OCI-LY1 (cell line): ENCODE measurements at regions not wholly inside any gene's neighbourhood (a gene's known extent, or its start where the extent isn't known, plus 50 kb on each side); places are given as distances from the start of the nearest gene placed in this dataset.

Experiments used
- H2AFZ ChIP-seq: fragments of 200-600 bp; sonication (generic), shearing (Covaris generic); 2 replicates; pipeline ENCODE4 v1.6.0; 2014; ENCODE audit warnings: antibody characterized with exemption, mild to moderate bottlenecking, low read length
- H3F3A ChIP-seq: fragments of 200-600 bp; sonication (generic), shearing (Covaris generic); 2 replicates; pipeline ENCODE4 v1.6.0; 2014; ENCODE audit warnings: mild to moderate bottlenecking, antibody characterized with exemption, low read length, moderate library complexity; ENCODE audit not compliant: insufficient read depth
- H3K27ac ChIP-seq: fragments of 200-600 bp; sonication (generic); 2 replicates; pipeline ENCODE4 v1.5.1; 2014; ENCODE audit warnings: low read length, mixed run types, mild to moderate bottlenecking, low read depth; ENCODE audit not compliant: poor library complexity, severe bottlenecking
- H3K27me3 ChIP-seq: fragments of 200-600 bp; sonication (generic); 2 replicates; pipeline ENCODE4 v1.6.0; 2014; ENCODE audit warnings: antibody characterized with exemption, mild to moderate bottlenecking, low read length, moderate library complexity; ENCODE audit not compliant: insufficient read depth
- H3K36me3 ChIP-seq: fragments of 200-600 bp; sonication (generic); 2 replicates; pipeline ENCODE4 v1.6.1; 2014; ENCODE audit warnings: mild to moderate bottlenecking, antibody characterized with exemption, low read length, moderate library complexity, mixed read lengths; ENCODE audit not compliant: insufficient read depth
- H3K4me1 ChIP-seq: fragments of 200-600 bp; sonication (generic); 2 replicates; pipeline ENCODE4 v1.5.1; 2014; ENCODE audit warnings: mild to moderate bottlenecking, low read length, moderate library complexity; ENCODE audit not compliant: insufficient read depth, severe bottlenecking
- H3K4me2 ChIP-seq: fragments of 200-600 bp; sonication (generic), shearing (Covaris generic); 2 replicates; pipeline ENCODE4 v1.6.1; 2014; ENCODE audit warnings: low read length
- H3K4me3 ChIP-seq: fragments of 200-600 bp; sonication (generic); 2 replicates; pipeline ENCODE4 v1.5.1; 2014; ENCODE audit warnings: low read length, low read depth, mild to moderate bottlenecking, mixed read lengths; ENCODE audit not compliant: poor library complexity, severe bottlenecking
- H3K79me2 ChIP-seq: fragments of 200-600 bp; shearing (Covaris generic); 2 replicates; pipeline ENCODE4 v1.6.1; 2016; ENCODE audit warnings: mixed run types, low read length, mixed read lengths; ENCODE audit not compliant: insufficient read depth
- H3K9ac ChIP-seq: fragments of 200-600 bp; sonication (generic), shearing (Covaris generic); 2 replicates; pipeline ENCODE4 v1.6.1; 2014; ENCODE audit warnings: mild to moderate bottlenecking, low read length, mixed read lengths
- H3K9me2 ChIP-seq: fragments of 200-600 bp; sonication (generic), shearing (Covaris generic); 2 replicates; pipeline ENCODE4 v1.6.1; 2014; ENCODE audit warnings: low read depth, mild to moderate bottlenecking, low read length, mixed read lengths
- H3K9me3 ChIP-seq: fragments of 200-600 bp; shearing (Covaris generic); 2 replicates; pipeline ENCODE4 v1.6.1; 2014; ENCODE audit warnings: low read length, mixed read lengths
- H4K20me1 ChIP-seq: fragments of 200-600 bp; sonication (generic), shearing (Covaris generic); 2 replicates; pipeline ENCODE4 v1.6.0; 2016; ENCODE audit warnings: mild to moderate bottlenecking, low read length; ENCODE audit not compliant: insufficient read depth
- CTCF ChIP-seq: fragments of 200-600 bp; sonication (generic), shearing (Covaris generic); IDR thresholded peaks from 2 replicates; pipeline ENCODE4 v1.5.1; 2017; ENCODE audit warnings: mild to moderate bottlenecking, antibody characterized with exemption, low read length, moderate library complexity, mixed read lengths
- EZH2 ChIP-seq: fragments of 200-600 bp; sonication (generic), shearing (Covaris generic); IDR thresholded peaks from 2 replicates; pipeline ENCODE4 v1.8.0; 2017; ENCODE audit warnings: borderline replicate concordance, mixed run types, mild to moderate bottlenecking, antibody characterized with exemption, low read length, moderate library complexity, mixed read lengths

- no peaks in the 10 kb centered on the region for H3K36me3 ChIP-seq
- no peaks in the 10 kb centered on the region for H3K9me3 ChIP-seq
- H3K4me2 ChIP-seq, result no peak overlapping the region
- H2AFZ ChIP-seq, result no peak overlapping the region
- no peak overlapping the region for H3K4me3 ChIP-seq
- H3K79me2 ChIP-seq, result no peaks in the 10 kb centered on the region
- H3K9ac ChIP-seq, result no peak overlapping the region
- no peaks in the 10 kb centered on the region for H4K20me1 ChIP-seq
- TF ChIP-seq CTCF (no peak), EZH2 (no peak)
- no peaks in the 10 kb centered on the region for H3F3A ChIP-seq
- no peaks in the 10 kb centered on the region for H3K9me2 ChIP-seq
- no peaks in the 10 kb centered on the region for H3K27me3 ChIP-seq
- H3K4me1 ChIP-seq, result no peaks in the 10 kb centered on the region
- no peak overlapping the region for H3K27ac ChIP-seq
Measured at GRCh38 chr2:17251171-17251570, 267.1 kb downstream of the RAD51AP2 start.

GRCh38 chr2:17249249-17249648, 269.0 kb downstream of the RAD51AP2 start:
- H3K36me3 ChIP-seq, result no peaks in the 10 kb centered on the region
- H3K79me2 ChIP-seq, result no peaks in the 10 kb centered on the region
- no peak overlapping the region for H2AFZ ChIP-seq
- H3K4me1 ChIP-seq, result no peaks in the 10 kb centered on the region
- TF ChIP-seq EZH2 (no peak), CTCF (no peak)
- H3K9me3 ChIP-seq, result no peaks in the 10 kb centered on the region
- H4K20me1 ChIP-seq, result no peaks in the 10 kb centered on the region
- no peak overlapping the region for H3K27ac ChIP-seq
- no peaks in the 10 kb centered on the region for H3K27me3 ChIP-seq
- no peak overlapping the region for H3K4me3 ChIP-seq
- H3K4me2 ChIP-seq, result no peak overlapping the region
- no peak overlapping the region for H3K9ac ChIP-seq
- H3K9me2 ChIP-seq, result no peaks in the 10 kb centered on the region
- no peaks in the 10 kb centered on the region for H3F3A ChIP-seq

- Histone ChIP-seq H3K9me3 (no peaks in the 10 kb centered on the region), H3K36me3 (no peaks in the 10 kb centered on the region), H3K27ac (no peak overlapping the region), H2AFZ (no peak overlapping the region), H3F3A (no peaks in the 10 kb centered on the region), H3K9me2 (no peaks in the 10 kb centered on the region), H3K4me2 (no peak overlapping the region), H4K20me1 (no peaks in the 10 kb centered on the region), H3K9ac (no peak overlapping the region), H3K4me3 (no peak overlapping the region), H3K4me1 (no peaks in the 10 kb centered on the region), H3K27me3 (no peaks in the 10 kb centered on the region), H3K79me2 (no peaks in the 10 kb centered on the region)
- TF ChIP-seq EZH2 (no peak), CTCF (no peak)
Measured at GRCh38 chr2:17245906-17246305, 272.3 kb downstream of the RAD51AP2 start.
